ENCODE measurements at regions not wholly inside any gene's neighbourhood (a gene's known extent, or its start where the extent isn't known, plus 50 kb on each side); places are given as distances from the start of the nearest gene placed in this dataset.

DNA sequence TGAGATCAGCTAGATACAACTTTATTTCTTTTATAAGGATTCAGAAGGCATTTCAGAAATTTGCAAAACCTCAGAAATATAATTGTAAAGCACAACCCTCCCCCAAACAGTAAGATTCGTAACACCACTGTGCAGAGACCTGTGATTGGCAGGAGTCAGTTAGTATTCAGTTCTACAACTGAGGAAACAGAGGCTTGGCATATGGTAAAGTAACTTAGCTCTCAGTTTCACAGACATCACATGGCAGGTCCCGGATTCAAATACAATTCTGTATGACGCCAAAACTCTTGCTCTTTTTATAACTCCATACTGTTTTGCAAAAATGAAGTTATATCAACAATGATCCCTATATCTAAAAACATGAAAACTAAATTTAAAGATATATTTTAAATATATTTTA lies 225.6 kb upstream of the LMCD1 start:
- H3K79me2 ChIP-seq (ENCODE audit: control insufficient read depth, low read length), result no peaks in the 10 kb centered on the region
- H3K4me3 ChIP-seq (ENCODE audit: low read length), result no peak overlapping the region
- no peaks in the 10 kb centered on the region for H3K9me2 ChIP-seq (replicated peaks; ENCODE audit: control insufficient read depth, low read length)
- no peaks in the 10 kb centered on the region for H4K20me1 ChIP-seq (ENCODE audit: control insufficient read depth, insufficient read depth, low read depth, low read length)
- no peak overlapping the region for H3K4me2 ChIP-seq (ENCODE audit: low read length)
- no peaks in the 10 kb centered on the region for H3K27me3 ChIP-seq (ENCODE audit: control insufficient read depth, low read length)
- no peaks in the 10 kb centered on the region for H3K9me3 ChIP-seq (ENCODE audit: control insufficient read depth, insufficient read depth, low read length)
- H3F3A ChIP-seq (ENCODE audit: control insufficient read depth, insufficient read depth), result no peaks in the 10 kb centered on the region
- H3K27ac ChIP-seq (ENCODE audit: low read depth, low read length), result no peak overlapping the region
- H3K4me1 ChIP-seq (ENCODE audit: control insufficient read depth, low read length), result no peaks in the 10 kb centered on the region
- H3K36me3 ChIP-seq (ENCODE audit: control insufficient read depth, low read length), result no peaks in the 10 kb centered on the region
- TF ChIP-seq, protein P1, sequence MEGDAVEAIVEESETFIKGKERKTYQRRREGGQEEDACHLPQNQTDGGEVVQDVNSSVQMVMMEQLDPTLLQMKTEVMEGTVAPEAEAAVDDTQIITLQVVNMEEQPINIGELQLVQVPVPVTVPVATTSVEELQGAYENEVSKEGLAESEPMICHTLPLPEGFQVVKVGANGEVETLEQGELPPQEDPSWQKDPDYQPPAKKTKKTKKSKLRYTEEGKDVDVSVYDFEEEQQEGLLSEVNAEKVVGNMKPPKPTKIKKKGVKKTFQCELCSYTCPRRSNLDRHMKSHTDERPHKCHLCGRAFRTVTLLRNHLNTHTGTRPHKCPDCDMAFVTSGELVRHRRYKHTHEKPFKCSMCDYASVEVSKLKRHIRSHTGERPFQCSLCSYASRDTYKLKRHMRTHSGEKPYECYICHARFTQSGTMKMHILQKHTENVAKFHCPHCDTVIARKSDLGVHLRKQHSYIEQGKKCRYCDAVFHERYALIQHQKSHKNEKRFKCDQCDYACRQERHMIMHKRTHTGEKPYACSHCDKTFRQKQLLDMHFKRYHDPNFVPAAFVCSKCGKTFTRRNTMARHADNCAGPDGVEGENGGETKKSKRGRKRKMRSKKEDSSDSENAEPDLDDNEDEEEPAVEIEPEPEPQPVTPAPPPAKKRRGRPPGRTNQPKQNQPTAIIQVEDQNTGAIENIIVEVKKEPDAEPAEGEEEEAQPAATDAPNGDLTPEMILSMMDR (IDR thresholded peaks at IDR 0.05; ENCODE audit: low read depth, low read length, poor library complexity, severe bottlenecking), result no peak
- no peak for TF ChIP-seq EZH2phosphoT487 (IDR thresholded peaks at IDR 0.05; ENCODE audit: borderline replicate concordance, low read length)

DNA sequence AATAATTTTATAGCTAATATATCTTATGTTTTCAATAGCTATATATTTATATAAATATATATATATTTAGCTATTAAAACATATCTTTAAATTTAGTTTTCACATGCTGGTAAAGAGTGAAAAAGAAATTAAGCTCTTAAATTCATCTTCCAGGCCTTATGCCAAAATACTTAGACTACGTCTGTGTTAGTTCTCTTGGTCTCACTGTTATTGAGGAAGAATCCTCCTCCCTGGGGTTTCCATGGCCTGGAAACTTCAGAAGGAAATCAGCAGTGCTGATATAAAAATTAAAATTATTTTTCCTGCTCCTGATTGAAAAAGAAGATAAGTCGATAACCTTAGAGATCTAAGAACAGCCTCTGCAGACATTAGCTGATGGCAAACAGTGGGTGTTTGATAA lies 225.1 kb upstream of the LMCD1 start:
- Histone ChIP-seq H3K4me3 (ENCODE audit: low read length) (no peak overlapping the region), H3K4me1 (ENCODE audit: control insufficient read depth, low read length) (no peaks in the 10 kb centered on the region), H3F3A (ENCODE audit: control insufficient read depth, insufficient read depth) (no peaks in the 10 kb centered on the region), H3K9me3 (ENCODE audit: control insufficient read depth, insufficient read depth, low read length) (no peaks in the 10 kb centered on the region), H3K9me2 (replicated peaks; ENCODE audit: control insufficient read depth, low read length) (no peaks in the 10 kb centered on the region), H3K4me2 (ENCODE audit: low read length) (no peak overlapping the region), H3K36me3 (ENCODE audit: control insufficient read depth, low read length) (no peaks in the 10 kb centered on the region), H4K20me1 (ENCODE audit: control insufficient read depth, insufficient read depth, low read depth, low read length) (no peaks in the 10 kb centered on the region), H3K27me3 (ENCODE audit: control insufficient read depth, low read length) (no peaks in the 10 kb centered on the region), H3K79me2 (ENCODE audit: control insufficient read depth, low read length) (no peaks in the 10 kb centered on the region), H3K27ac (ENCODE audit: low read depth, low read length) (no peak overlapping the region)
- TF ChIP-seq, protein P1 (IDR thresholded peaks at IDR 0.05; ENCODE audit: low read depth, low read length, poor library complexity, severe bottlenecking), result no peak
- no peak for TF ChIP-seq EZH2phosphoT487 (IDR thresholded peaks at IDR 0.05; ENCODE audit: borderline replicate concordance, low read length)

DNA sequence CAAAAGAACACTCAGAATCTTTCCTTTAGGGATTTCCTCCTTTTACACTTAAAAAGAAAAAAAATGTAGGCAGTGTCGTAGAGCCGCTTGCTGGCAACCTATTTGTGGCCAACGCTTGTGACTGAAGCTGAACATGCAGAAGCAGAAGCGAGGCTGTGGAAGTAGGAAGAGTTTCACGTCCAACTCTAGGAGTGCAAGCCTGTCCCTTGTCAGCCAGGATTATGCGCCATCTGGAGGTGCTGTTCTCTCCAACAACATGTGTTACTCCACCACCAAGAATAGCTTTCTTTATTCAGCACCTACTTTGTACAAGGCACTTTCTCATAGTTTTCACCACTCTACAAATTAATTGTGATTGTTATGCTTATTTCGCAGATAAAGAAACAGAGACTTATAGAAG lies 223.2 kb upstream of the LMCD1 start:
- Histone ChIP-seq H3K9me2 (replicated peaks; ENCODE audit: control insufficient read depth, low read length) (no peaks in the 10 kb centered on the region), H3K4me3 (ENCODE audit: low read length) (no peak overlapping the region), H3K79me2 (ENCODE audit: control insufficient read depth, low read length) (no peaks in the 10 kb centered on the region), H3K36me3 (ENCODE audit: control insufficient read depth, low read length) (no peaks in the 10 kb centered on the region), H4K20me1 (ENCODE audit: control insufficient read depth, insufficient read depth, low read depth, low read length) (no peaks in the 10 kb centered on the region), H3K27ac (ENCODE audit: low read depth, low read length) (no peak overlapping the region), H3K4me2 (ENCODE audit: low read length) (no peak overlapping the region), H3K9me3 (ENCODE audit: control insufficient read depth, insufficient read depth, low read length) (no peaks in the 10 kb centered on the region), H3F3A (ENCODE audit: control insufficient read depth, insufficient read depth) (no peaks in the 10 kb centered on the region), H3K27me3 (ENCODE audit: control insufficient read depth, low read length) (no peaks in the 10 kb centered on the region), H3K4me1 (ENCODE audit: control insufficient read depth, low read length) (no peaks in the 10 kb centered on the region)
- TF ChIP-seq EZH2phosphoT487 (IDR thresholded peaks at IDR 0.05; ENCODE audit: borderline replicate concordance, low read length), result no peak
- TF ChIP-seq, protein P1 (IDR thresholded peaks at IDR 0.05; ENCODE audit: low read depth, low read length, poor library complexity, severe bottlenecking), result no peak

DNA sequence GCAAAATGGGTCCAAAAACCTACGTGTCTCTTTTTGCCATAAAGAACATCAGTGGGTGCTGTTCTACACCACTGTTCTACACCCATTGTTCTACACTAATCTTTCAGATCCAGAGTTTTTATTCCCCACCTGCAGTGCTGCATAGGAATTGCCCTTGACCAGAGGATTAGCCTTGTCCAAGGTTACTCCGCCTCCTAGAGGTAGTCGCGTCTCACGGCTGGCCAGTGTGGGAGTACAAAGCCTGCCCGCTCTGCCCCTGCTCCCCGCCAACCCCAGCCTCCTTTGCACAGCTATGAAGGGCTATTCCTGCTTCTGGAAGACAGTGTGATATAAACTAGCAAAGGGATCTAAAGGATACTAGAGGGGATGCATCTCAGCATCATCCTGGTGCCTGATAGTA lies 222.1 kb upstream of the LMCD1 start:
- no peak for TF ChIP-seq EZH2phosphoT487 (IDR thresholded peaks at IDR 0.05; ENCODE audit: borderline replicate concordance, low read length)
- TF ChIP-seq, protein P1 (IDR thresholded peaks at IDR 0.05; ENCODE audit: low read depth, low read length, poor library complexity, severe bottlenecking), result no peak
- no peaks in the 10 kb centered on the region for H4K20me1 ChIP-seq (ENCODE audit: control insufficient read depth, insufficient read depth, low read depth, low read length)

More for the DNA sequence above, 222.1 kb upstream of the LMCD1 start:
- H3K36me3 ChIP-seq (ENCODE audit: control insufficient read depth, low read length), result no peaks in the 10 kb centered on the region
- no peaks in the 10 kb centered on the region for H3K9me2 ChIP-seq (replicated peaks; ENCODE audit: control insufficient read depth, low read length)
- no peaks in the 10 kb centered on the region for H3F3A ChIP-seq (ENCODE audit: control insufficient read depth, insufficient read depth)
- no peak overlapping the region for H3K4me2 ChIP-seq (ENCODE audit: low read length)
- H3K9me3 ChIP-seq (ENCODE audit: control insufficient read depth, insufficient read depth, low read length), result no peaks in the 10 kb centered on the region
- no peaks in the 10 kb centered on the region for H3K27me3 ChIP-seq (ENCODE audit: control insufficient read depth, low read length)
- H3K4me1 ChIP-seq (ENCODE audit: control insufficient read depth, low read length), result no peaks in the 10 kb centered on the region
- H3K79me2 ChIP-seq (ENCODE audit: control insufficient read depth, low read length), result no peaks in the 10 kb centered on the region
- no peak overlapping the region for H3K4me3 ChIP-seq (ENCODE audit: low read length)
- H3K27ac ChIP-seq (ENCODE audit: low read depth, low read length), result no peak overlapping the region

Data from DOHH2 (cell line).